B cell (primary cell): ENCODE measurements at regions not wholly inside any gene's neighbourhood (a gene's known extent, or its start where the extent isn't known, plus 50 kb on each side); places are given as distances from the start of the nearest gene placed in this dataset.

Source experiments
- ATAC-seq: fragments of 200-7000 bp; cut with Tn5 transposase; one replicate; pipeline ENCODE4 v1.10.0; 2021; ENCODE audit warnings: low read depth, mild to moderate bottlenecking, moderate number of reproducible peaks, moderate library complexity
- CTCF ChIA-PET: fragments of 350-600 bp; sonication (Branson Sonifier 250); formaldehyde crosslinking; loops from one replicate; lab custom pipeline; 2021; ENCODE audit warnings: antibody characterized with exemption, inconsistent platforms; lab: Charles Lee
- POLR2A ChIA-PET: fragments of 350-600 bp; sonication (Branson Sonifier 250); formaldehyde crosslinking; loops from one replicate; lab custom pipeline; 2021; ENCODE audit warnings: antibody characterized with exemption; lab: Charles Lee
- DNase-seq: peaks from one replicate; pipeline ENCODE4 v3.0.0; 2013
- H2AFZ ChIP-seq: 2 replicates; pipeline ENCODE4 v1.6.1; 2012; ENCODE audit warnings: mild to moderate bottlenecking, low read depth, low read length; ENCODE audit not compliant: insufficient read depth, poor library complexity, severe bottlenecking
- H3K27ac ChIP-seq, 2 donors: 1 replicate in 1 of 2; 2 replicates in 1 of 2; pipeline ENCODE4 v1.5.1; 2012 to 2013; ENCODE audit warnings: low read length in 2 of 2, mild to moderate bottlenecking in 2 of 2, moderate library complexity in 1 of 2
- H3K27me3 ChIP-seq, 4 experiments: fragments of 200-600 bp in 1 of 4; sonication (generic) in 1 of 4; replicated peaks in 1 of 4; 1 replicate in 2 of 4; 2 replicates in 2 of 4; pipeline versions ENCODE4 v1.6.1 to v1.7.0; 2013 to 2016; ENCODE audit warnings: low read length in 3 of 4, mild to moderate bottlenecking in 2 of 4, mixed read lengths in 1 of 4, moderate library complexity in 1 of 4; ENCODE audit not compliant: insufficient read depth in 4 of 4, control insufficient read depth in 3 of 4; ENCODE audit errors: control extremely low read depth in 1 of 4
- H3K36me3 ChIP-seq, 2 experiments: replicated peaks in 1 of 2; 1 replicate in 1 of 2; 2 replicates in 1 of 2; pipeline versions ENCODE4 v1.6.1 to v1.7.1; 2013; ENCODE audit warnings: low read length in 1 of 2; ENCODE audit not compliant: insufficient read depth in 2 of 2, control insufficient read depth in 1 of 2; ENCODE audit errors: control extremely low read depth in 1 of 2, extremely low read depth in 1 of 2
- H3K4me1 ChIP-seq, 2 donors: fragments of 200-600 bp in 1 of 2; sonication (generic) in 1 of 2; 1 replicate in 1 of 2; 2 replicates in 1 of 2; pipeline versions ENCODE4 v1.5.1 to v1.6.1; 2013 to 2017; ENCODE audit warnings: low read length in 2 of 2; ENCODE audit not compliant: control insufficient read depth in 2 of 2, insufficient read depth in 2 of 2
- H3K4me2 ChIP-seq: replicated peaks from 2 replicates; pipeline ENCODE3; 2012; ENCODE audit warnings: mild to moderate bottlenecking, low read depth, low read length; ENCODE audit not compliant: poor library complexity, severe bottlenecking
- H3K4me3 ChIP-seq, 5 experiments: fragments of 200-600 bp in 1 of 5; sonication (generic) in 1 of 5; 1 replicate in 3 of 5; 2 replicates in 2 of 5; pipeline versions ENCODE4 v1.5.1 to v1.7.0; 2011 to 2016; ENCODE audit warnings: low read length in 4 of 5, mild to moderate bottlenecking in 4 of 5, low read depth in 2 of 5, control low read depth in 1 of 5, moderate library complexity in 1 of 5; ENCODE audit not compliant: insufficient read depth in 1 of 5; ENCODE audit errors: control extremely low read depth in 1 of 5, extremely low read depth in 1 of 5
- H3K79me2 ChIP-seq: fragments of 200-600 bp; sonication (generic); one replicate; pipeline ENCODE4 v1.6.0; 2016; ENCODE audit warnings: low read length; ENCODE audit not compliant: control insufficient read depth, insufficient read depth
- H3K9ac ChIP-seq: fragments of 200-600 bp; sonication (generic); 2 replicates; pipeline ENCODE4 v1.6.1; 2017; ENCODE audit warnings: mild to moderate bottlenecking, low read length, moderate library complexity
- H3K9me3 ChIP-seq, 3 donors: one replicate each; pipeline versions ENCODE4 v1.6.1 to v1.7.1; 2013; ENCODE audit warnings: low read length in 2 of 3; ENCODE audit not compliant: control insufficient read depth in 2 of 3, insufficient read depth in 1 of 3; ENCODE audit errors: control extremely low read depth in 1 of 3
- H4K20me1 ChIP-seq: 2 replicates; pipeline ENCODE4 v1.6.0; 2012; ENCODE audit warnings: mild to moderate bottlenecking, low read length; ENCODE audit not compliant: insufficient read depth, control insufficient read depth, poor library complexity, severe bottlenecking
- H3K27ac Mint-ChIP-seq: one replicate; pipeline ENCODE4 v1.8.0; 2021; ENCODE audit warnings: mixed read lengths
- H3K27me3 Mint-ChIP-seq: one replicate; pipeline ENCODE4 v1.8.0; 2021; ENCODE audit warnings: mixed read lengths
- H3K4me1 Mint-ChIP-seq: one replicate; pipeline ENCODE4 v1.8.0; 2021; ENCODE audit warnings: mixed read lengths
- H3K4me3 Mint-ChIP-seq: one replicate; pipeline ENCODE4 v1.8.0; 2021; ENCODE audit warnings: mixed read lengths
- H3K9me3 Mint-ChIP-seq: one replicate; pipeline ENCODE4 v1.8.0; 2022; ENCODE audit warnings: mixed read lengths; ENCODE audit not compliant: insufficient read depth
- EZH2 ChIP-seq: IDR thresholded peaks from 2 replicates; pipeline ENCODE4 v1.6.1; 2012; ENCODE audit warnings: borderline replicate concordance, low read depth, mild to moderate bottlenecking, moderate library complexity, low read length; ENCODE audit not compliant: insufficient read depth, poor library complexity, severe bottlenecking
- WGBS: methylation state at CpG from one replicate; pipeline ENCODE4 v1.1.5; 2013; ENCODE audit warnings: missing lambda C conversion rate; ENCODE audit not compliant: insufficient coverage; 5-methylcytosine and 5-hydroxymethylcytosine counted together
- intact Hi-C: fragments of 100-400 bp; cut with micrococcal nuclease; formaldehyde crosslinking; loops from one replicate; pipeline ENCODE4 v1.10.0; 2022
- TF ChIP-seq, protein P1 (sequence below): fragments of 200-600 bp; IDR thresholded peaks from one replicate; pipeline ENCODE4 v1.8.0; 2022; ENCODE audit warnings: antibody characterized with exemption, mild to moderate bottlenecking

DNA sequence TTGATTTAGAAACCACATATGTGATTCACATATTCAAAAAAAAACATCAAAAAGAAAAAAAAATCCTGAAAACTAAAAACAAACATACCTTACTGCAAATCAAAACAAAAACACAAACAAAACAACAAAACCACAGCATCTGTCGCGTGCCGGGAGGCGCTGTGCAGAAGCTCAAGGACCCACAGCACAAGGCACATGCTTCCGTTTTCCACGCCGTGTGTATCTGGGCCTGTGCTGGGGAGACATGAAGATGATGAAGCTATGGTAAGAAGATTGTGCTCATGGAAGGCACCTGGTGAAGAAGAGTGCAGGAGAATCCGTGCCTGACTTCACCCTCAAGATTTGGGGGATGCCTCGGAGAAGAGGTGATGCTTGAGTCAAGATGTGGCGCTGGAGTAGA, 788.9 kb upstream of the ARRDC4 start:
- intact Hi-C loops, result no loop called here
- no peaks in the 10 kb centered on the region for H3K4me1 Mint-ChIP-seq
- H3K4me3 Mint-ChIP-seq, result no peak overlapping the region
- H3K4me2 ChIP-seq, result no peak overlapping the region
- no peaks in the 10 kb centered on the region for H3K27me3 Mint-ChIP-seq
- CTCF ChIA-PET, result no interaction called here
- 92% methylated on average over 6 of the region's 10 CpGs for WGBS
- H3K79me2 ChIP-seq, result no peaks in the 10 kb centered on the region
- peaks cover 0 to 3% (median 0%) of the 10 kb centered on the region in 3 donors for H3K9me3 ChIP-seq
- H3K36me3 ChIP-seq, result no peaks in the 10 kb centered on the region
- ATAC-seq (no peak), DNase-seq (no peak)
- TF ChIP-seq, protein P1, sequence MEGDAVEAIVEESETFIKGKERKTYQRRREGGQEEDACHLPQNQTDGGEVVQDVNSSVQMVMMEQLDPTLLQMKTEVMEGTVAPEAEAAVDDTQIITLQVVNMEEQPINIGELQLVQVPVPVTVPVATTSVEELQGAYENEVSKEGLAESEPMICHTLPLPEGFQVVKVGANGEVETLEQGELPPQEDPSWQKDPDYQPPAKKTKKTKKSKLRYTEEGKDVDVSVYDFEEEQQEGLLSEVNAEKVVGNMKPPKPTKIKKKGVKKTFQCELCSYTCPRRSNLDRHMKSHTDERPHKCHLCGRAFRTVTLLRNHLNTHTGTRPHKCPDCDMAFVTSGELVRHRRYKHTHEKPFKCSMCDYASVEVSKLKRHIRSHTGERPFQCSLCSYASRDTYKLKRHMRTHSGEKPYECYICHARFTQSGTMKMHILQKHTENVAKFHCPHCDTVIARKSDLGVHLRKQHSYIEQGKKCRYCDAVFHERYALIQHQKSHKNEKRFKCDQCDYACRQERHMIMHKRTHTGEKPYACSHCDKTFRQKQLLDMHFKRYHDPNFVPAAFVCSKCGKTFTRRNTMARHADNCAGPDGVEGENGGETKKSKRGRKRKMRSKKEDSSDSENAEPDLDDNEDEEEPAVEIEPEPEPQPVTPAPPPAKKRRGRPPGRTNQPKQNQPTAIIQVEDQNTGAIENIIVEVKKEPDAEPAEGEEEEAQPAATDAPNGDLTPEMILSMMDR, result no peak
- no peak for TF ChIP-seq EZH2
- no peak overlapping the region for H3K27ac Mint-ChIP-seq
- H2AFZ ChIP-seq, result no peak overlapping the region
- H3K27ac ChIP-seq, result no peak overlapping the region
- POLR2A ChIA-PET, result no interaction called here
- H3K9ac ChIP-seq, result no peak overlapping the region
- peaks cover 3% of the 10 kb centered on the region for H3K9me3 Mint-ChIP-seq
- no peaks in the 10 kb centered on the region for H4K20me1 ChIP-seq
- no peaks in the 10 kb centered on the region for H3K27me3 ChIP-seq
- no peak overlapping the region for H3K4me3 ChIP-seq
- no peaks in the 10 kb centered on the region for H3K4me1 ChIP-seq

DNA sequence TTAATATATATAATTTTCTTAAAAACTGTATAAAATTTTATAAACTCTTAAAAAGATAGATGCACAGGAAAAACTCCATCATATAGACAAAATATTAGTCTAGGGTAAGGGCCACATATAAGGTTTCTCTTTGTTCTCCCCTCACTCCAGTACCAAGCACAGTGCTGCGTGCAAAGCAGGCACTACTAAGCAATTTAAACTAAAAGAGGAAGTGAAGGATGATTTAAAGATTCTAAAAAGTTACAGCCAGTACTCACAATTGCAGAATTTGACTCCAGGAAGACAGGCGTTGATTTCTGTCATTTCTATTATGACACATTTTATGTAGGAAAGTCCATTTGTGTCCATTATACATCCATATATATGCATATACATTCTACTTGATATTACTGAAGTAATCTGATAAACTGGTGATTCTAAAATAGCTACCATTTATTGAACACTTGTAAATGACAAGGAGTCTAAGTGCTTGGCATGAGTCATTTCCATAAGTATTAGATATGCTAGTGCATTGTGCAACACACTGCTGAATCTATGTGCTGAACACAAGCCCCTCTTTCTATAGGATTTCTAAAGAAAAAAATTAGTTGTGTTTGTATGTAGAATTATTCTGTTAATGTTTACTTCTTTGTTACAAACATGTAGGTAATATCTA, 785.5 kb upstream of the ARRDC4 start:
- Mint-ChIP-seq H3K27ac (no peak overlapping the region), H3K27me3 (no peaks in the 10 kb centered on the region), H3K9me3 (peaks cover 5% of the 10 kb centered on the region), H3K4me3 (no peak overlapping the region), H3K4me1 (no peaks in the 10 kb centered on the region)
- Histone ChIP-seq H3K9me3 (peaks cover 0 to 3% (median 0%) of the 10 kb centered on the region in 3 donors), H3K27ac (no peak overlapping the region), H3K79me2 (no peaks in the 10 kb centered on the region), H3K4me3 (no peak overlapping the region), H2AFZ (no peak overlapping the region), H3K4me2 (no peak overlapping the region), H3K9ac (no peak overlapping the region), H3K4me1 (no peaks in the 10 kb centered on the region), H4K20me1 (no peaks in the 10 kb centered on the region), H3K36me3 (no peaks in the 10 kb centered on the region), H3K27me3 (no peaks in the 10 kb centered on the region)
- ChIA-PET POLR2A (no interaction called here), CTCF (no interaction called here)
- no peak for DNase-seq
- TF ChIP-seq, protein P1, result no peak
- no peak for ATAC-seq
- intact Hi-C loops, result no loop called here
- no CpG with 5 or more reads among the region's 2 CpGs for WGBS
